Hematopoietic multipotent progenitor cell treated with erythropoietin and hydrocortisone succinate and interleukin-3 and kit ligand, for 15 days (in vitro differentiated cells): ENCODE measurements at regions not wholly inside any gene's neighbourhood (a gene's known extent, or its start where the extent isn't known, plus 50 kb on each side); places are given as distances from the start of the nearest gene placed in this dataset.

Experiments used
- DNase-seq: peaks from one replicate; pipeline ENCODE4 v3.0.0-alpha.2; 2015; ENCODE audit warnings: low spot score

DNA sequence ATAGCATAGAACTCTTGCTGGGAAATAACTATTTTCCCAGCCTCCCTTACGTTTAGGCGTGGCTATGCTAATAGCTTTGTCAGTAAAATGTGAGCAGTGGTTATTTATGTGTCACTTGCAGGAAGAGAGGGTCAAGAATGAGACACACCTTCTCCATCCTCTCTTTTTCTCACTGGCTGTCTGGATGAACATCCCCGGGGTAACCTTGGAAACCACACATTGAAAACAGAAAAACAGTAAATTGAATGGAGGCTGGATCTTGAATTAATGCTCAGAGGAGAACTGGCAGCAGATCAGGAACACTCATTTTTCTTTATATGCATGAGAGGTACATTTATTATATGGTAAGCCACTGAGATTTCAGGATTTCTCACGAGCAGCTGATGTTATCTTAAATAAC, 127.6 kb downstream of the DNAJB9 start:
- DNase-seq = no peak

DNA sequence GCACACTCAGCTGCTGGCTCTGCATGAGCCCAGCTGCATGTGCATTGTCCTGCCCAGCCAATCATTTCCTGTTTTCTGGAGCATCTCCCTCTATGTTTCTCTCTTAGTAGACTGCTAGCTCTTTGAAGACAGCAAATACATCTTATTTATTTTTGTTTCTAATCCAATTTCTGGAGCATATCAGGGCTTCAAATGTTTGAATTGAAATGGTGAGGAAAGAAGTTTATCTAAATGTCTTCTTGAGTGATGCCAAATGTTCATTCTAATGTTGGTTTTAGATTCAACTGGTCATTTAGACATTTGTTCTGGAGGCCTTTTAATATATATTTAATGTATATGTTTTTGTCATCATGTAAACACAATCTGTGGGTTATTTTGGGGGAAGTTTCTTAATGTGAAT, 141.9 kb downstream of the DNAJB9 start:
- no peak for DNase-seq

DNA sequence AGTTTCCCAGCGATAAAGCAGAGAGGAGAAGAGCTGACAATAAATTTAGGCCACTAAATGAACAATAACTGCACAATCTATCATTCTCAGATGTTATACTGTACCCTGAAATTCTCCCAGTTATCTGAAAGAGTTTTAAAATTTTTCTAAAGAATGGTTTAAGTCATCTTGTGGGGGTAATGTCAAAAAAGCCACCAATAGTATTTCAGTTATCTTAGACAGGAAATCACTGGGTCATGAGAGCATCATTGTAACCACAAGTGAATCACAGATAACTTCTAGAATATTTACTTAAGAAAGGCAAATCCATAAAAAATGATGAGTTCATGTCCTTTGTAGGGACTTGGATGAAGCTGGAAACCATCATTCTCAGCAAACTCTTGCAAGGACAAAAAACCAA, 147.1 kb downstream of the DNAJB9 start:
- DNase-seq = no peak

DNA sequence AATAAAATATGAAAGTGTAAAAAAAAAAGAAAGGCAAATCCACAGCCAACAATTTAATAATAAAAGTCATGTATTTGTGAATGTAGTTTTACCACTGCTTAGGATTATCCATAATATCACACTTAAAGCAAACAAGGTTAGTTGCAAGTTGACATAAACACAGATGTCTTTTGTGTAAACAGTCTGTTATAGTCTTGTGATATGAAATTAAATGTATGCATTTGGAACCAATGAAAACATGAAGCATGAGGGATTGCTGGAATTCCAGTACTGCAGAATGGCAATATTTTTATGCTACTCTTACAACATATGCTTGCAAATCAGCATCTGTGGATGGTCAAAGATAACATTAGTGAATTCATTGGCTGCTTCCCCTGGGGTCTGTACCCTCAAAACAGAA, 148.1 kb downstream of the DNAJB9 start:
- no peak for DNase-seq

DNA sequence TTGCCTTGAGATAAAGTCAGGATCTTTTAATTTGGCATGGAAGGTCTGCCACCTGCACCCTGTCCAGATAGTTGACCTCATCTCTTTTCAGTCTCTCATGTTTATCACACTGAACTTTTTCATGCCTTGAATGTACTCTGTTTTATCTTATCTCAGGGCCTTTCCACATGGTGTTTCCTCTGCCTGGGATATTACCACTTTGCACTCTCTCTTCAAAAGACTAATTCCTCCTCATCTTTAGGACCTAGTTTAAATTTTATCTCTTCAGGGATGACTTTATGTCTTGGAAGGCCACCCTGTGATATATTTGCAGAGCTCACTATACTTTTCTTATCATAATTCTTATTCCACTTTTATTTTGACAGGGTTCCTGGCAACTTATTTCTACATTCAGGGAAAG, 150.0 kb downstream of the DNAJB9 start:
- DNase-seq = no peak

DNA sequence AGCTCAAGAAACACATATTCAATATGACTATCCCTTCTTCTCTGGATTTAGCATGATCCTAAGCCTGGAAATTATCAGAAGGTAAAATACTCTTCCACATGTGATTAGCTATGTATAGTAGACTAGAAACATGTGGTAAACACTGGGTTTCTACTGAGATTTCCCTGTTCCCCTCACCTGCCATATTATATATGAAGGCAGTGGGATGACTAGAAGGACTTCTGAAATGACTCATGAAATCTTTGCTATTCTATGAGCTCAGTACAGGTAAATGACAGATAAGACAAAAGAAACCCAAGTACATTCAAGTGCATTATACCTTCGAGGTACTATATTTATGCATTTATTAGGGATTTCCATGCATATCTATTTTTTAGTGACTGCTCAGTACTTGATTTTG, 152.9 kb downstream of the DNAJB9 start:
- no peak for DNase-seq

DNA sequence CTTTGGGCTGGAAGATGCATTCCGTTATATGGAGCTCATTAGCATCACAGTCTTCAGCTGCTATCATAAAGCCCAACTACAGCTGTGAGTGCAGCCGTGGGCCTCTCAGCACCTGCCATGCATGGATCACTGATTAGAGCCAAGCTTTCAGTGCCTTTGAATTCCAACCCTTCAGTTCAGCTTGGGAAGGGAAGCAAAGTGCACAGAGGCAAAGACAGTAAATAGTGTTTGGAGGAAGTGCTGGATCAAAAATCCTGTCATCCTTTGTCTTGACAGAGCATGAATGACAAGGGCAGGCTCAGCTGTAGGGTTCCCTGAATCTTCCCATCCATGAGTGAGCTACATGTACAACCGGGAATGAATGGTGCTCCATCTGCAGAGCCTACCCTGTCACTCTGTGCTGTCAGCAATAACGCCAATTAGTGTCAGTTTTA, 153.7 kb downstream of the DNAJB9 start:
- DNase-seq = no peak

DNA sequence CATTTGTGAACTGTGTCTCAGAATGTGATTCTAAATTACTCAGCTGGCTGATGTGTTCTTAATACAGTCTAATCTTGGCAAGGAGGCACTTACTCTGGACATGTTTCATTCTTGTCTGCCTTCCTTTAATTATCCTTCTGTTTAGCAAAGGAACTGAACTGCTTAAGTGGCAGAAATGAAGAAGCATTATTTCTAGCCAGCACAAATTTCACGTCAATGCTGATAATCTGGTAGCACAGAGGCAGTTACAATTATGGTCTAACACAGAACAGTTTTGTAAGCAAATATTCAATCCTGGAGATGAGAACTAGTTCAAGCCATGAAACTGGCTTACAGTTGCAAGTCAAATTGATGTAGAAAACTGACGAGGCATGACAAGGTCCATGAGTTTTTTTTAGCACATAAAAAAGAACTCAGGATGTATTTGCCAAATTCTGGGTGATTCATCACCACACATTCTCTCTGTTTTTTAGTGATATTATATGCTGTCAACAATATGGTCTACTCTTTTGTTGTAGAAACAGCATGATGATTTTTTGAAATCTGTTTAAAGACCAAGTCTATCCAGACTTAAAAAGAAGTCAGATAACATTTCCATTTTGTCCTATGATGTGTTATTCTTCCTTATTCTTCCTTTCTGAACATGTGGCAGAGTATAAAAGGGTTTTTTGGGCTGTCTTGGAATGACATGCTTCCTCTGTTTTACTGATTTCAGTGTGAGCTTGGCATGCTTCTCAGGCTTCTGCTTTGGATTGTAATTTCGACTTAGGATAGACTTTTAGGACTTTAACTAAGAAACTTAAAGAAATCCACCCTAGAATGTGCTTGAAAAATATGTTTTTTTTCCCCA, 154.8 kb downstream of the DNAJB9 start:
- DNase-seq = no peak

DNA sequence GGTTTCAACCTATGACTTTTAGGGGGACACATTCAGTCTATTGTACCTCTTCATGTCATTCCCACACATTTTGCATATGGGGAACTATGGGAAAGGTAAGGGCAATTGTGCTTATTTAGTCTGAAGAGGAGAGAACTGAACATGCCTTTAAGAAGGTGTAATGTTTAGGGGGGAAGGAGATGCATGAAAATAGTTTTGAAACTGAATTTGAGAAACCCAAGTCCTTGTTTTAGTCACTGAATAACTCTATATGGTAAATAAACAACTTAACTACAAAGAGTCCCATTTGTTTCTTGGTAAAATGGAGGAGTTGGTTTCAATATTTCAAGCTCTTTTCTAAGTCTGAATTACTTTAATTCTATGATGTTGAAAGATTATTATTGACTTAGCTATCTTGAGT, 166.1 kb downstream of the DNAJB9 start:
- no peak for DNase-seq

DNA sequence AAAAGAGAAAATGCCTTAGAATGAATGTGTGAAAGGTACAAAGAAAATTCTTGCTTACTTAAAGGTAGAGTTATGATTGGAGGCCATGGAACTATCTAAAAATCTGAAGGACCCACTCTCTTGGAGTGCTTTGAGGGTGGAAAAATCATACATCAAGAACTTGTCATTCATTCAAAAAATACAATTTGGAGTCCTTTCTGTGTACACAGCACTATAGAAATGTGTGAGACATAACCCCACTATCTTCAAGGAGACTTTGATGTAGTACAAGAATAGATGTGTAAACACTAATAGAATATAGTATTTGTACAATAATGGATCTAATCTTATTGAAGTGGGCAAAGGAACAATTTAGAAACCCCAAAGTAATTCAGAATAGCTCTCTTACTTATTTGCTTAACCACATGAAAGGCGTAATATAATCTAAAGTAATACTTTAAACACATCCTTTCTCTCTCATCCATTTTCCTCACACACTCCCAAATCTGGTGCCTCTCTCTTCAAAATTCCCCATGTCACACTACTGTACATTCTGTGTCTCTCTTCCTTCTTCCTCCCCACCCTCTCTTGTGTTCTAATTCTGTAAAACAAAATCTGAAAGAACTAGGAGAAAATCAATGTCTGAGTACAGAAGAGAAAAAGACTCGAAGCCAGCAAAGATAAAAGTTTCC, 166.7 kb downstream of the DNAJB9 start:
- no peak for DNase-seq

DNA sequence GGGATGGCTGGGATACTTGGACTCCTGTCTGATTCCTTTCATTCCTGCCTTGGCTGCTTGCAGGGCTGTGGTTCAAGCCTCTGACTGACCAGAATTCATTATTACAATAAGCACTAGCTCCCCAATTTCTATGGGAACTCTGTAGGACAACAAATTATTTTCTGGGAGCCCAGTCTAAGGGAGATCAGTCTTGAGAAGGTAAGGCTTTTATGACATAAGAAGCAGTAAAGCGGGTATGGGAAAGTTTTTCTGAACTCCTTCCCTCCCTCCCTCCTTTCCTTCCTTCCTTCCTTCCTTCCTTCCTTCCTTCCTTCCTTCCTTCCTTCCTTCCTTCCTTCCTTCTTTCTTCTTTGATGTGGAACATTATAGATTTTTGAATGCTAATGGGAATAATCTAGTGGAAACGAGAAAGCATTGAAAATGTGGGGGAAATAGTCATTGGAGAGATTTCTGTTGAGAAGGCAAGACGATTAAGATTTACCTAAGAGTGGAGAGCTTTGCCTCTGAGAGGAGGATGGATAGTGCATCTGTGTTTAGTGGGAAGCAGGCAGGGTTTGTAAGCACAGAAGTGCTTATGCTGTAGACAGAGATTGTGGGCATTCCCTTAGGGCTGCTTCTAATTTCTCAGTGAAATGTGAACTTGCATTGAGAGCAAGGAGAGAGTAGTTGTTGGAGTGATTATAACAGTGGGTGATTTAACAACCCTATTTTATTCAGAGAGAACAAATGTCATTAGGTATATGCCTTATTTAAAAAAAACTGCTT, 201.5 kb downstream of the DNAJB9 start:
- DNase-seq = no peak

DNA sequence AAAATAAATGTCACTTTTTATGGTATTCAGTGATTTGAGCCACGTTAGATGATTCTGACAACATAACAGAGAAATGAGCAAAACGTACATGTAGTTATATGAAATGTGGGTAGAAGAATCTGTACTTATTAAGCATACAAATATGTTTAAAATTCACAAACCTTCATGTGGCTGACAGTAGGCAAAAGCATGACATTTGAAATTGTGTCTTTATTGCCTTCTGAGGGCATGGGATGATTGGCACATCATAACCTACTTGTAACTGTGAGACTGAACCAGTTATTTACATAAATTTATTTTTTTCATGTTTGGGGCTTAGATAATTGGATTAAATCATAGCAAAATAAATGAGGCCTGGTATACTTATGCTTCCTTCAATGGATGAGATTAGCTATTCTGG, 202.2 kb downstream of the DNAJB9 start:
- DNase-seq = no peak

DNA sequence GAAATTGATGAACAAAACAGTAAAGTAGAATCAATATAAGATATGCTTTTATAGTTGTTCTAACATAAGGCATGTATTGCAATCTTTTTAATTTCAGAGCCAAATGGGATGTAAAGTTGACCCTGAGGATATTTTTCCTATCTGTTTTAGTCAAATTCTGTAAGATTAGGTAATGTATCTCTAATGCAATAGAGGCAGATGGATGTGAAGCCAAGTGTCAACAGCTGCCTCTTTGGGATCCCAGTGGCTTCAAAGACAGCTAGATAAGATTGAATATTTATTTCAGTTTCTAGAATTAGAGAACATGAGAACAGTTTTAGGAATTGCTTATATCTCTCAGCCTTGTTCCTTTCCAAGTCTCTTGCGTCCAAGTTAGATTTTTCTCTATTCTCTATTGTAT, 208.3 kb downstream of the DNAJB9 start:
- DNase-seq = no peak

DNA sequence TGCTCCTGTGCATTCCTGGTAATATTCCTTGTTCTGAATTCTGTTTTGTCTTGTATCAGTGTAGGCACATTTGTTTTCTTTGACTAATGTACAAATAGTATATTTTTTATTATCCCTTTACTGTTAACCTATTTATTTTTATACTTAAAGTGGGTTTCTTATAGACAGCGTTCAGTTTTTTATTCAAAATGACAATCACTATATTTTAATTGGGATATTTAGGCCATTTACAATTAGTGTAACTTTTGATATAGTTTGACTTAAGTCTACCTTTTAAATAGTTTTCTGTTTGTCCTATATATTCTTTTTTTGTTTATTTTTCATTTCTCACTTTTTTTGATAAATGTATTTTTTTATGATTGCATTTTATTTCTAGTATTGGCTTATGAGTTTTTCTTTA, 219.8 kb downstream of the DNAJB9 start:
- DNase-seq = no peak

DNA sequence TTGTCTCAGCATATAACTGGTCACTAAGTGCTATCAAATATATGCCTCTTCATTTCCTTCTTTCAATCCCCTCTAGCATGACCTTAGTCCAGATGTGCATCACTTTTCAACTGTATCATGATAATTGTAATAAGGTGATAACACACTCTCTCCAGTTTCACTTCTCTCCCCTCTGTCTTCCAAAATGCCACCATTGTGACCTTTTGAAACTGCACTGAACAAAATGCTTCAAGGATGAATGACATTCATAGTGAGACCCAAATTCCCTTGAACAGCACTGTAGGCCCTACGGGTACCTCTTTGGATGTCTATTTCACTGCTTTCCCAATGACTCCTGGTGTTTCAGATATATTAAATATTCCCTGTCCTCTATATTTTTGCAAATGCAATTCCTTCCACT, 224.8 kb downstream of the DNAJB9 start:
- no peak for DNase-seq

DNA sequence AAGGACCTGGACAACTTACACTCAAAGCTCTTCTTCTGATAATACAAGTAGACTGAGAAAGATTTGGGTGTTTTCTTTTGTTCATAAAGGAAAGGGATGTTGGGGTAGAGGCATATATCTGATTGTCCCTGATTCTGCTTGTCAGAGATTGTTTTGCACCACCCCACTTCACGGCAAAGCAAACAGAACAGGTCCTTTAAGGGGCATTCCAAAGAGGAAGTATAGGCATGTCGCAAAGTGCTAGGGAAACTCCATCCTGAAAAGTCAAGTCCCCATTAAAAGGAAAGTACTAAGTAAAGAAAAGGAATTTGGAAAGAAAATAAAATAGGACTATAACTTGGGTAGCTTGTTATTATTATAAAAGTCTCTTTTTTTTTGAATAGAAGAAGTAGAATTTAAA, 233.0 kb downstream of the DNAJB9 start:
- no peak for DNase-seq

DNA sequence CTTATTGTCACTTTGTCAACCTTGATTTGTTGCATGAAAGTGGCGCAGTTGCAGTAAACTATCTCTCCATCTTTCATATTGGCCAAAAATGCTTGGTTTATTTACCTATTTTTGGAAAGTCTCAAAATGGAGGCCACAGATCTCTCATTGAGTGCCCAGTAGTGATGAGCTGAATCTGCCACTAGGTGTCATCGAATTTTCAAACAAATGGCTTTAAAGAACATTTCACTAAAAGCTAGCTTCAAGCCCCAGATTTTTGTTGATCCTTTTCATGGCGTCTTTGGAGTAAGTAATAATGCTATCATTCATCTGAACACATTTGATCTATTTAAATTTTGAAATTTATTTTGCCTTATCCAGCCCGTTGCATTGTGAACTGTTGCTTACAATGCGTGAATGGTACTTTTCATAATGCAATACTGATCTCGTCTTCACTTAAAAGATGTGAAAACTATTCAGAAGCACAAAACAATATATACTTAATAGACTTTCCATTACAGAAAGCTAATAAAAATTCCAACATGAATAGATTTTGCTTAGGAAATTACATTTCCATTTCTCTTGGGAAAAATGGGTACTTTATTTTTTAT, 236.2 kb downstream of the DNAJB9 start:
- no peak for DNase-seq

DNA sequence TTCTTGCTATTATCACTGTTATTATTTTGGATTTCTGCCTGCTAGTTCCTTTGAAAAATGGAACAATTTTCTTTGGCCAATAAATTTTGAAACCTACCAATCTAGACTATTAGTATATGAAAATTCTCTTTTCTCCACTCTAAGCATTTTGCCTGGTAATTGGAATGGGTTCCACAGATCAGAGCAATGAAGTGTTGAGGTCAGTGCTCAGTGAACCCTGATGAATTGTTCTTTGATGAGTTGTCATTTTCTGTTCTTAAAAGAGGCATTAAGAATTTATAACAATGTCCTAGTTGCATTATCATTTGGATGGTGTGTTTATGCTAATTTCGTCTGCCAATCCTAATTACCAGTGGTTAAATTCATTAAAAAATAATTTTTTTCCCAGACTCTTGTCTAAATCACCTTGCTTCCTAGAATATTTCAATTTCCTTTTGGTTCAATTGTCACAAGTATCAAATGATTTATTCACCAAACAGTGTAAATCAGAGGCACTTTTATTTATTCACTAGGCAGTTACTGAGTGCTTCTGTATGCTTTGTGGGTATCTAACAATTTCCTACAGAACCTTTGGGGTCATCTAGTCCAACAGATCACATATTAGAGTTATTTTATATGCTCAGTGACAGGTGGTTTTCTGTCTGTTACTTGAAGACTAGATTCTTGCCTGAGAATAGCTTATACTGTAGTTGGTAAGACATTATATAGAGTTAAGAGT, 239.0 kb downstream of the DNAJB9 start:
- no peak for DNase-seq

DNA sequence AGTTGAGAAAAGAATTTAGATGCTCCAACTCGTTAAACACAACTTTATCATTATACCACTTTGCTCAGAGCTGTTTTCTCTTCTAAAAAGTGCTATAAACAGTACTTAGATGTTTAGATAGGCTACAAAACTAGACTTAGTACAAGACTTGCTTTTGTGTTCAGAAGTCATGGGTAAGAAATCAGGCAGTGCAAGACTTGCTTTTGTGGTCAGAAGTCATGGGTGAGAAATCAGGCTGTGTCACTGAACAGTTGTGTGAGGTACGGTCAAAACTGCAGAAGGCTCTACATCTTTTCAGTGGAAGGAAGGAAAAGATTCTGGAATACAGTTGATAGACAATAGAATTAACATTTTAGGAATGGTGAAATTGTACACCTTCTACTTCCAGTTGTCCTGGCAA, 239.7 kb downstream of the DNAJB9 start:
- DNase-seq = no peak

DNA sequence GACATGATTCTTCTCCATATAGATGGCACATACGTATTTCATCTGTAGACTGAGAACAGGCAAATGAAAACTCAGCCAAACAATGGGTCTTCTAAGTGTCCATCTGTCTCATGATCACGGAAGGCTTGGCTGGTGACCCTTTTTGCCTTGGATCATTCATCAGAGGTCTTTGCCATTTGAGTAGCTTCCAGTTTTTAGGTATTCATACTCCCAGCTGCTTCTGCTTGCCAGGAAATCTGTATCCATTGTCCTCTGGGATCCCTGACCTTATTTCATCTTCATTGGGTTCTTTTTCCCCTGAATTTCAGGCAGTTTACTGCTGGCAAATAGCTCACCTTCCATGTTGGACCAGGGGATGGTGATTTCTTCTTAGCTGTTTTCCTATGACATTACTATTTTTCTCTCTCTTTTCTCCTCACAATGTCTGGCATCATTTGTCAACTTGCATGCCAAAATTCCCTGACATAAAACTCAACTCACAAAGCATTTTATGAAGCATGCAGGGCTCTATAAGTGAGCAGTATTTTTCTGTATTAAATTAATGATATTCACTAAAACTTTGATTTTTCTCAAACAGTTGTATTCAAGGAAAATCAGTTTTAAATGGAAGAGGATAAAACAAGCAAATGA, 241.2 kb downstream of the DNAJB9 start:
- DNase-seq = no peak

DNA sequence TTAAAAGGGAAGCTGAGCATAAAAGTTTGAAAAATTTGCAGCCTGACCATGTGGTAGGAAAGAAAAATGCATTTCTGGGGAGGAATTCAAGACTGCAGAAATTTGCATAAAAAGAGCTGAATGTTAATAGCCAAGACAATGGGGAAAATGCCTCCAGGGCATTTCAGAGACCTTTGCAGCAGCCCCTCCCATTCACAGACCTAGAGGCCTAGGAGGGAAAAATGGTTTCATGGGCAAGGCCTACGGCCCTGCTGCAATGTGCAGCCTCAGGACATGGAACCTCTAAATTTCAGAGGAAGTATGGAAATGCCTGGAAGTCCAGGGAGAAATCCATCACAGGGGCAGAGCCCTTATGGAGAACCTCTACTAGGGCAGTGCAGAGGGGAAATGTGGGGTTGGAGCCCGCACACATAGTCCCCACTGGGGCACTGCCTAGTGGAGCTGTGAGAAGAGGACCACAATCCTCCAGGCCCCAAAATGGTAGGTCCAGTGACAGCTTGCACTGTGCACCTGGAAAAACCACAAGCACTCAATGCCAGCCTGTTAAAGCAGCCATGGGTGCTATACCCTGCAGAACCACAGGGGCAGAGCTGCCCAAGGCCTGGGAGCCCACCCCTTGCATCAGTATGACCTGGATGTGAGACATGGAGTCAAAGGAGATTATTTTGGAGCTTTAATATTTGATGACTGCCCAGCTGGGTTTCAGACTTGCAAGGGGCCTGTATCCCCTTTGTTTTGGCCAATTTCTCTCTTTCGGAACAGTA, 243.8 kb downstream of the DNAJB9 start:
- no peak for DNase-seq
